ENCODE measurements at regions not wholly inside any gene's neighbourhood (a gene's known extent, or its start where the extent isn't known, plus 50 kb on each side); places are given as distances from the start of the nearest gene placed in this dataset.

- no peak for TF ChIP-seq CTCF (IDR thresholded peaks at IDR 0.05; ENCODE audit: low read depth, low read length)
- TF ChIP-seq EZH2phosphoT487 (IDR thresholded peaks at IDR 0.05; ENCODE audit: low read depth), result no peak
These were observed 355.5 kb downstream of the GLRX3 start for GRCh38 chr10:130491693-130492050.

Measured in OCI-LY3 (cell line).